ENCODE measurements at regions not wholly inside any gene's neighbourhood (a gene's known extent, or its start where the extent isn't known, plus 50 kb on each side); places are given as distances from the start of the nearest gene placed in this dataset.

GRCh38 chrX:149274516-149275105 lies 230.5 kb downstream of the IDS start:
- Histone ChIP-seq H3K27ac (no peak overlapping the region), H3K9me3 (no peaks in the 10 kb centered on the region), H3K4me3 (no peak overlapping the region), H3K4me1 (no peaks in the 10 kb centered on the region), H3K27me3 (no peaks in the 10 kb centered on the region), H3K36me3 (no peaks in the 10 kb centered on the region)
- DNase-seq (no peak), ATAC-seq (no peak)
- TF ChIP-seq CTCF (IDR thresholded peaks at IDR 0.05 in 4 of 5, conservative IDR thresholded peaks at IDR 0.05 in 1 of 5): no peak
- TF ChIP-seq POLR2A (IDR thresholded peaks at IDR 0.05): no peak
- intact Hi-C loops (cut with DNase I; ENCODE audit: low total_unique reads) (no loop called here), in situ Hi-C loops (cut with MboI; ENCODE audit: low sequenced_read_pairs in 4 of 4) (no loop called here)

GRCh38 chrX:149272690-149273463 lies 232.2 kb downstream of the IDS start:
- Histone ChIP-seq H3K27me3 (no peaks in the 10 kb centered on the region), H3K9me3 (no peaks in the 10 kb centered on the region), H3K36me3 (no peaks in the 10 kb centered on the region), H3K4me1 (no peaks in the 10 kb centered on the region), H3K27ac (no peak overlapping the region), H3K4me3 (no peak overlapping the region)
- ATAC-seq: no peak
- TF ChIP-seq POLR2A (IDR thresholded peaks at IDR 0.05) (no peak), CTCF (IDR thresholded peaks at IDR 0.05 in 4 of 5, conservative IDR thresholded peaks at IDR 0.05 in 1 of 5) (no peak)
- intact Hi-C loops (cut with DNase I; ENCODE audit: low total_unique reads): no loop called here
- no peak for DNase-seq
- in situ Hi-C loops (cut with MboI; ENCODE audit: low sequenced_read_pairs in 4 of 4): no loop called here

GRCh38 chrX:149267878-149268813 lies 237.0 kb downstream of the IDS start:
- TF ChIP-seq CTCF (IDR thresholded peaks at IDR 0.05 in 4 of 5, conservative IDR thresholded peaks at IDR 0.05 in 1 of 5): no peak
- TF ChIP-seq POLR2A (IDR thresholded peaks at IDR 0.05): no peak
- H3K36me3 ChIP-seq: no peaks in the 10 kb centered on the region
- in situ Hi-C loops (cut with MboI; ENCODE audit: low sequenced_read_pairs in 4 of 4) (no loop called here), intact Hi-C loops (cut with DNase I; ENCODE audit: low total_unique reads) (no loop called here)
- H3K4me1 ChIP-seq: no peaks in the 10 kb centered on the region
- no peak overlapping the region for H3K27ac ChIP-seq
- no peaks in the 10 kb centered on the region for H3K27me3 ChIP-seq
- no peaks in the 10 kb centered on the region for H3K9me3 ChIP-seq
- DNase-seq (no peak), ATAC-seq (no peak)
- no peak overlapping the region for H3K4me3 ChIP-seq

GRCh38 chrX:149262086-149262485 lies 243.0 kb downstream of the IDS start:
- no peaks in the 10 kb centered on the region for H3K9me3 ChIP-seq
- H3K27ac ChIP-seq: no peak overlapping the region
- H3K4me1 ChIP-seq: no peaks in the 10 kb centered on the region
- H3K36me3 ChIP-seq: no peaks in the 10 kb centered on the region
- no peak for TF ChIP-seq CTCF (IDR thresholded peaks at IDR 0.05 in 4 of 5, conservative IDR thresholded peaks at IDR 0.05 in 1 of 5)
- TF ChIP-seq POLR2A (IDR thresholded peaks at IDR 0.05): no peak
- in situ Hi-C loops (cut with MboI; ENCODE audit: low sequenced_read_pairs in 4 of 4): no loop called here
- intact Hi-C loops (cut with DNase I; ENCODE audit: low total_unique reads): no loop called here
- ATAC-seq (no peak), DNase-seq (no peak)
- H3K4me3 ChIP-seq: no peak overlapping the region
- no peaks in the 10 kb centered on the region for H3K27me3 ChIP-seq

All from gastrocnemius medialis (tissue), 4 donors.